ENCODE measurements at regions not wholly inside any gene's neighbourhood (a gene's known extent, or its start where the extent isn't known, plus 50 kb on each side); places are given as distances from the start of the nearest gene placed in this dataset.

- DNase-seq = no peak
Measured at GRCh38 chr22:47797342-47797945, 1035.0 kb downstream of the TBC1D22A start.

- no peak for DNase-seq
Measured at GRCh38 chr22:47796128-47796908, 1033.9 kb downstream of the TBC1D22A start.

- DNase-seq = no peak
Measured at GRCh38 chr22:47795477-47796127, 1033.2 kb downstream of the TBC1D22A start.

- no peak for DNase-seq
Measured at GRCh38 chr22:47794851-47795250, 1032.4 kb downstream of the TBC1D22A start.

GRCh38 chr22:47793304-47794101 lies 1031.1 kb downstream of the TBC1D22A start:
- no peak for DNase-seq

GRCh38 chr22:47789171-47789570 lies 1026.7 kb downstream of the TBC1D22A start:
- no peak for DNase-seq

- no peak for DNase-seq
Measured at GRCh38 chr22:47788461-47788860, 1026.0 kb downstream of the TBC1D22A start.

GRCh38 chr22:47787501-47788227 lies 1025.2 kb downstream of the TBC1D22A start:
- DNase-seq = no peak

- no peak for DNase-seq
Measured at GRCh38 chr22:47786650-47787290, 1024.3 kb downstream of the TBC1D22A start.

GRCh38 chr22:47784991-47785390 lies 1022.5 kb downstream of the TBC1D22A start:
- no peak for DNase-seq

GRCh38 chr22:47784367-47784983 lies 1022.0 kb downstream of the TBC1D22A start:
- DNase-seq = no peak

GRCh38 chr22:47783433-47784366 lies 1021.2 kb downstream of the TBC1D22A start:
- no peak for DNase-seq

- no peak for DNase-seq
Measured at GRCh38 chr22:47782328-47783075, 1020.1 kb downstream of the TBC1D22A start.

GRCh38 chr22:47781427-47782111 lies 1019.1 kb downstream of the TBC1D22A start:
- DNase-seq = no peak

GRCh38 chr22:47781024-47781423 lies 1018.6 kb downstream of the TBC1D22A start:
- DNase-seq = no peak

- no peak for DNase-seq
Measured at GRCh38 chr22:47780281-47780875, 1017.9 kb downstream of the TBC1D22A start.

GRCh38 chr22:47779474-47779873 lies 1017.0 kb downstream of the TBC1D22A start:
- DNase-seq = no peak

- no peak for DNase-seq
Measured at GRCh38 chr22:47778160-47778658, 1015.8 kb downstream of the TBC1D22A start.
